Ishikawa (cell line): ENCODE measurements at regions not wholly inside any gene's neighbourhood (a gene's known extent, or its start where the extent isn't known, plus 50 kb on each side); places are given as distances from the start of the nearest gene placed in this dataset.

Experiments
- CEBPB ChIP-seq: IDR thresholded peaks from 2 replicates; pipeline ENCODE4 v1.6.1; 2012
- CREB1 ChIP-seq: IDR thresholded peaks from 2 replicates; pipeline ENCODE4 v1.6.1; 2012; ENCODE audit warnings: low read depth
- EGR1 ChIP-seq: IDR thresholded peaks from 2 replicates; pipeline ENCODE4 v1.6.1; 2012
- EP300 ChIP-seq: IDR thresholded peaks from 2 replicates; pipeline ENCODE4 v1.6.1; 2012; ENCODE audit warnings: borderline replicate concordance
- FOXM1 ChIP-seq: IDR thresholded peaks from 2 replicates; pipeline ENCODE4 v1.6.1; 2012; ENCODE audit warnings: low read depth, borderline replicate concordance
- MAX ChIP-seq: IDR thresholded peaks from 2 replicates; pipeline ENCODE4 v1.6.1; 2012
- NFIC ChIP-seq: IDR thresholded peaks from 2 replicates; pipeline ENCODE4 v1.6.1; 2012
- RAD21 ChIP-seq: IDR thresholded peaks from 2 replicates; pipeline ENCODE4 v1.6.1; 2012; ENCODE audit warnings: low read depth
- TAF1 ChIP-seq: IDR thresholded peaks from 2 replicates; pipeline ENCODE4 v1.6.1; 2012; ENCODE audit warnings: low read depth, mild to moderate bottlenecking
- TCF12 ChIP-seq: IDR thresholded peaks from 2 replicates; pipeline ENCODE4 v1.6.1; 2012; ENCODE audit warnings: low read depth
- TEAD4 ChIP-seq: IDR thresholded peaks from 2 replicates; pipeline ENCODE4 v1.6.1; 2012
- YY1 ChIP-seq: IDR thresholded peaks from 2 replicates; pipeline ENCODE4 v1.6.1; 2012; ENCODE audit warnings: low read depth
- ZBTB7A ChIP-seq: IDR thresholded peaks from 2 replicates; pipeline ENCODE4 v1.6.1; 2012; ENCODE audit warnings: low read depth
- TF ChIP-seq, protein P1 (sequence below): IDR thresholded peaks from 2 replicates; pipeline ENCODE4 v1.6.1; 2012; ENCODE audit warnings: low read depth, mild to moderate bottlenecking
- TF ChIP-seq, protein P2 (sequence below): IDR thresholded peaks from 2 replicates; pipeline ENCODE4 v1.6.1; 2012

- no peak for TF ChIP-seq NFIC
- no peak for TF ChIP-seq TAF1
- no peak for TF ChIP-seq ZBTB7A
- no peak for TF ChIP-seq YY1
- TF ChIP-seq EGR1, result no peak
- no peak for TF ChIP-seq MAX
- TF ChIP-seq TCF12, result no peak
- no peak for TF ChIP-seq EP300
- no peak for TF ChIP-seq CREB1
- TF ChIP-seq, protein P1, sequence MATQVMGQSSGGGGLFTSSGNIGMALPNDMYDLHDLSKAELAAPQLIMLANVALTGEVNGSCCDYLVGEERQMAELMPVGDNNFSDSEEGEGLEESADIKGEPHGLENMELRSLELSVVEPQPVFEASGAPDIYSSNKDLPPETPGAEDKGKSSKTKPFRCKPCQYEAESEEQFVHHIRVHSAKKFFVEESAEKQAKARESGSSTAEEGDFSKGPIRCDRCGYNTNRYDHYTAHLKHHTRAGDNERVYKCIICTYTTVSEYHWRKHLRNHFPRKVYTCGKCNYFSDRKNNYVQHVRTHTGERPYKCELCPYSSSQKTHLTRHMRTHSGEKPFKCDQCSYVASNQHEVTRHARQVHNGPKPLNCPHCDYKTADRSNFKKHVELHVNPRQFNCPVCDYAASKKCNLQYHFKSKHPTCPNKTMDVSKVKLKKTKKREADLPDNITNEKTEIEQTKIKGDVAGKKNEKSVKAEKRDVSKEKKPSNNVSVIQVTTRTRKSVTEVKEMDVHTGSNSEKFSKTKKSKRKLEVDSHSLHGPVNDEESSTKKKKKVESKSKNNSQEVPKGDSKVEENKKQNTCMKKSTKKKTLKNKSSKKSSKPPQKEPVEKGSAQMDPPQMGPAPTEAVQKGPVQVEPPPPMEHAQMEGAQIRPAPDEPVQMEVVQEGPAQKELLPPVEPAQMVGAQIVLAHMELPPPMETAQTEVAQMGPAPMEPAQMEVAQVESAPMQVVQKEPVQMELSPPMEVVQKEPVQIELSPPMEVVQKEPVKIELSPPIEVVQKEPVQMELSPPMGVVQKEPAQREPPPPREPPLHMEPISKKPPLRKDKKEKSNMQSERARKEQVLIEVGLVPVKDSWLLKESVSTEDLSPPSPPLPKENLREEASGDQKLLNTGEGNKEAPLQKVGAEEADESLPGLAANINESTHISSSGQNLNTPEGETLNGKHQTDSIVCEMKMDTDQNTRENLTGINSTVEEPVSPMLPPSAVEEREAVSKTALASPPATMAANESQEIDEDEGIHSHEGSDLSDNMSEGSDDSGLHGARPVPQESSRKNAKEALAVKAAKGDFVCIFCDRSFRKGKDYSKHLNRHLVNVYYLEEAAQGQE, result no peak
- TF ChIP-seq FOXM1, result no peak
- TF ChIP-seq, protein P2, sequence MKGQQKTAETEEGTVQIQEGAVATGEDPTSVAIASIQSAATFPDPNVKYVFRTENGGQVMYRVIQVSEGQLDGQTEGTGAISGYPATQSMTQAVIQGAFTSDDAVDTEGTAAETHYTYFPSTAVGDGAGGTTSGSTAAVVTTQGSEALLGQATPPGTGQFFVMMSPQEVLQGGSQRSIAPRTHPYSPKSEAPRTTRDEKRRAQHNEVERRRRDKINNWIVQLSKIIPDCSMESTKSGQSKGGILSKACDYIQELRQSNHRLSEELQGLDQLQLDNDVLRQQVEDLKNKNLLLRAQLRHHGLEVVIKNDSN, result no peak
- TF ChIP-seq CEBPB, result no peak
- no peak for TF ChIP-seq RAD21
- TF ChIP-seq TEAD4, result no peak
Observed at GRCh38 chr15:61725251-61725650, 335.0 kb downstream of the VPS13C start.

GRCh38 chr15:61724251-61724939 is 335.9 kb downstream of the VPS13C start:
- no peak for TF ChIP-seq EP300
- no peak for TF ChIP-seq RAD21
- TF ChIP-seq TEAD4, result no peak
- no peak for TF ChIP-seq ZBTB7A
- no peak for TF ChIP-seq CREB1
- TF ChIP-seq TAF1, result no peak

- TF ChIP-seq CEBPB (no peak), MAX (no peak)
Observed at GRCh38 chr15:61721418-61721817, 338.8 kb downstream of the VPS13C start.

- TF ChIP-seq TAF1, result no peak
- TF ChIP-seq NFIC, result no peak
- TF ChIP-seq FOXM1, result no peak
Observed at GRCh38 chr15:61720197-61720704, 340.0 kb downstream of the VPS13C start.

DNA sequence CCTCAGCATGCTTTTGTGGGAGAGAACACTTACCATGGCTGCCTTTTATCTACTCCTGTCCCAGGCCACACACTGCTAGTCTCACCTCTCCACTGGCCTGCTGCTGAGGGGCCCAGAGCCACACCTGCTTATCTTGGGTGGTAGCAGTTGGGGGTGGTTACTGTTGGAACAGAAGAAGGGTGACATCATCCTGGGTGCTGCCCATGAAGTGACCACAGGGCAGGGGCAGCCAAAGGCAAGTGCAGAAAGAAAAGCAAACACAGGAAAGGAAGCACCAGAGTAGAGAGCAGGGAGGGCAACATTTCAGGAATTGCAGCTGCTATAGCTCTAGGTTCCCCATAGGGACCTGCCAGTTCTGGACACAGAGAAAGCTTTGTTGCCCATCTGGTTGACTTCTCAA is 345.2 kb downstream of the VPS13C start:
- TF ChIP-seq NFIC (no peak), EGR1 (no peak), ZBTB7A (no peak), RAD21 (no peak), TCF12 (no peak), CEBPB (no peak), TAF1 (no peak), FOXM1 (no peak), TEAD4 (no peak), YY1 (no peak), MAX (no peak), CREB1 (no peak), EP300 (no peak)

DNA sequence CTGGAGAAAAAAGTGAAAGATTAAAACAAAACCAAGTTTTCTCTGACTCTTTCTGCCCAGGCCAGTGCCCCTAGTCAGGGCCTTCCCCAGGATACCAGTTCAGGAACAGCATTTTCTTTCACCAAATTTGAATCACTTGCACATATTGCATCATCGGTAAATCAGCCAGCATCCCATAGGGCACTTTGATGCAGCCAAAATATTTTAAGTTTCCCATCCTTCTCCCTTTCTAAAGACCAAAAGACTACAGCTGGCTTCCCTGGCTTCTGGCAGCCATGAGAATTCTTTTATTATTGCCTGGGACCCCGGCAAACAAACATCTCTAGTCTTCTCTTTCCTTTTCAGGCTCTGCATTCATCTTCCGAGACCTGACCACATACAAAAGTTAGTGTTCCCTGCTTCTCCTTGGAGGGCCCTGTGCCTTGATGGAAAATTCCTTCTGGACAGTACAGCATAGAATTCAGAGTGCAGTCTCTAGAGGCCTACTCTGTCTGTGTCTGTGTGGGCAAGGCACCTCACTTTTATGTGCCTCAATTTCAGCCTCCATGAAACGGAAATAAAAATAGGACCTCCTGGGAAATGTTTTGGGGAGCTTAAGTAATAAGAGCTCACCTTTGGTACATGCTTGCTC is 348.0 kb downstream of the VPS13C start:
- no peak for TF ChIP-seq FOXM1
- TF ChIP-seq, protein P2, result no peak
- no peak for TF ChIP-seq NFIC
- no peak for TF ChIP-seq EP300
- TF ChIP-seq MAX, result no peak

DNA sequence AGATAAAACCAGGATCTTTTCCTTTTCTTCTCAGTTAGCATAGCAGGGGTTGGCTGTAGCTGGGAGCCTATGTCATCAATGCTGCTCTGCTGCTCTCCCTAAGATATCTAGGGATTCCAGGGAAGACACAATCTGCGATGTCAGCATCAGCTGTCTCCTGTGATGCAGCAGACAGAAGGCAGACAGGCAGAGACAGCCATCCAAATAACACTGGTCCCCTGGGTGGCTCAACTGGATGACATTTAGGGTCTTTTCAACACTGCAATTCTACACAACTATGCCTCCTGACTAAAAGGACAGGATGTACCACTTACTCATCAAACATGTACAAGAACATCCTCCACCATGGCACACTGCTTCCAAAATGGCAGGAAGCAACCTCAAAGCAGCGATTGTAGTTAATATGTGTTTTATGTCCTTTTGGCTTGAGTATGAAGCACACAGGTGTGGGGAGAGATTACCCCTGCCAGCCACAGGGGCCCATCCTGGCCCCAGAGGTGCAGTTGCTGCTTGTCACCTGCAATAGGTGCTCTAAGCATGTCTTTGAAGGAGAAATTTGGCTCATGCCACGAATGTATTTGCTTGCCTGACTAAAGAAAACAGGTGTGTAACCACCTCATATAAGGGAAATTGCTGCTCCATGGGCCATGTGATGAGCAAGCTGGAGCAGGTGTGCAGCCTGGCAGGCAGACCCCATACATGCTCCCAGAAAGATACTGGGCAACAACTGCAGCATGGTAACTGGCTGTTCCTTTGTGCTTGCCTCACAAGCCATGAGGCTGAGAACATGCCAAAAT is 357.8 kb downstream of the VPS13C start:
- TF ChIP-seq YY1, result no peak
- no peak for TF ChIP-seq CREB1
- TF ChIP-seq MAX, result no peak
- no peak for TF ChIP-seq EGR1
- TF ChIP-seq NFIC, result no peak
- peak; percentile 67 for TF ChIP-seq RAD21
